H1 (cell line): ENCODE measurements at regions not wholly inside any gene's neighbourhood (a gene's known extent, or its start where the extent isn't known, plus 50 kb on each side); places are given as distances from the start of the nearest gene placed in this dataset.

Experiments used
- CTCF ChIA-PET: fragments of 300-600 bp; sonication (Branson Sonifier 250); formaldehyde crosslinking; loops from one replicate; lab custom pipeline; 2021; ENCODE audit not compliant: partially characterized antibody; lab: Charles Lee
- POLR2A ChIA-PET: fragments of 300-600 bp; sonication (Branson Sonifier 250); formaldehyde crosslinking; loops from one replicate; lab custom pipeline; 2021; ENCODE audit warnings: inconsistent platforms; ENCODE audit not compliant: partially characterized antibody; lab: Charles Lee
- DNase-seq, 2 experiments: peaks; one replicate each; pipeline versions ENCODE4 v3.0.0 to v3.0.0-alpha.2; 2010 to 2022; ENCODE audit warnings: low spot score in 2 of 2, low read depth in 1 of 2, mixed read lengths in 1 of 2
- FAIRE-seq: peaks from 2 replicates; lab custom pipeline; 2011; peaks lifted over from hg19 to GRCh38; lab: Jason Lieb, UNC
- H2AFZ ChIP-seq: 2 replicates; pipeline ENCODE4 v1.8.1; 2012; ENCODE audit warnings: low read length, inconsistent platforms
- H2AK5ac ChIP-seq: 2 replicates; pipeline ENCODE4 v1.6.1; 2013; ENCODE audit warnings: low read depth, low read length
- H2BK120ac ChIP-seq: replicated peaks from 2 replicates; pipeline ENCODE3; 2013; ENCODE audit warnings: low read depth, low read length, inconsistent platforms
- H2BK12ac ChIP-seq: 2 replicates; pipeline ENCODE4 v1.6.1; 2013; ENCODE audit warnings: low read depth, low read length
- H2BK15ac ChIP-seq: 2 replicates; pipeline ENCODE4 v1.6.1; 2013; ENCODE audit warnings: low read length
- H2BK20ac ChIP-seq: 2 replicates; pipeline ENCODE4 v1.6.1; 2013; ENCODE audit warnings: low read length
- H2BK5ac ChIP-seq: 2 replicates; pipeline ENCODE4 v1.6.1; 2013; ENCODE audit warnings: low read depth, low read length
- H3K14ac ChIP-seq: 2 replicates; pipeline ENCODE4 v1.6.1; 2013; ENCODE audit warnings: inconsistent platforms; ENCODE audit not compliant: insufficient read length
- H3K18ac ChIP-seq: 2 replicates; pipeline ENCODE4 v1.6.1; 2013; ENCODE audit warnings: low read length; ENCODE audit errors: extremely low read depth
- H3K23ac ChIP-seq: 2 replicates; pipeline ENCODE4 v1.6.1; 2013; ENCODE audit warnings: inconsistent platforms; ENCODE audit not compliant: insufficient read length
- H3K23me2 ChIP-seq: 2 replicates; pipeline ENCODE4 v1.6.1; 2013; ENCODE audit warnings: low read depth, low read length
- H3K27ac ChIP-seq: 2 replicates; pipeline ENCODE4 v1.6.1; 2011; ENCODE audit warnings: low read depth, low read length, inconsistent platforms
- H3K27me3 ChIP-seq, 4 experiments: replicated peaks in 1 of 4; 1 replicate in 1 of 4; 2 replicates in 3 of 4; pipeline versions ENCODE4 v1.6.1 to v1.8.1; 2011 to 2013; ENCODE audit warnings: low read length in 3 of 4, mild to moderate bottlenecking in 3 of 4, inconsistent platforms in 2 of 4, mixed read lengths in 2 of 4, moderate library complexity in 1 of 4; ENCODE audit not compliant: control insufficient read depth in 3 of 4, insufficient read depth in 3 of 4; ENCODE audit errors: extremely low read depth in 1 of 4
- H3K36me3 ChIP-seq, 4 experiments: 2 replicates each; pipeline versions ENCODE4 v1.6.1 to v1.8.1; 2011 to 2013; ENCODE audit warnings: mild to moderate bottlenecking in 4 of 4, low read length in 3 of 4, moderate library complexity in 2 of 4, control low read depth in 1 of 4, inconsistent platforms in 1 of 4; ENCODE audit not compliant: insufficient read depth in 4 of 4, control insufficient read depth in 2 of 4
- H3K4ac ChIP-seq: replicated peaks from 2 replicates; pipeline ENCODE3; 2013; ENCODE audit warnings: low read length, low read depth, mixed read lengths, inconsistent platforms; ENCODE audit not compliant: insufficient read length
- H3K4me1 ChIP-seq, 4 experiments: replicated peaks in 1 of 4; 1 replicate in 1 of 4; 2 replicates in 3 of 4; pipeline versions ENCODE4 v1.6.1 to v1.8.1; 2011 to 2013; ENCODE audit warnings: low read length in 3 of 4, inconsistent platforms in 2 of 4, mixed read lengths in 1 of 4; ENCODE audit not compliant: insufficient read depth in 4 of 4, control insufficient read depth in 3 of 4
- H3K4me2 ChIP-seq, 2 experiments: 2 replicates each; pipeline versions ENCODE4 v1.6.1 to v1.8.1; 2011 to 2013; ENCODE audit warnings: low read depth in 2 of 2, low read length in 2 of 2, control low read depth in 1 of 2, inconsistent platforms in 1 of 2, mild to moderate bottlenecking in 1 of 2; ENCODE audit not compliant: insufficient read depth in 1 of 2
- H3K4me3 ChIP-seq, 4 experiments: fragments of 200-600, 300-600 bp in 1 of 4; sonication (generic), shearing (Covaris generic), sonication (Bioruptor Twin) in 1 of 4; 2 replicates each; pipeline versions ENCODE4 v1.5.1 to v1.8.1; 2011 to 2016; ENCODE audit warnings: low read length in 4 of 4, low read depth in 3 of 4, control low read depth in 2 of 4, inconsistent platforms in 2 of 4, mild to moderate bottlenecking in 2 of 4, mixed read lengths in 1 of 4, moderate library complexity in 1 of 4; ENCODE audit not compliant: insufficient read depth in 2 of 4; ENCODE audit errors: extremely low read depth in 1 of 4
- H3K56ac ChIP-seq: replicated peaks from 2 replicates; pipeline ENCODE3; 2013; ENCODE audit warnings: low read depth, mild to moderate bottlenecking, mixed read lengths, low read length, inconsistent platforms; ENCODE audit not compliant: insufficient read length
- H3K79me1 ChIP-seq: 2 replicates; pipeline ENCODE4 v1.6.1; 2013; ENCODE audit warnings: low read depth, low read length, control low read depth
- H3K79me2 ChIP-seq, 2 experiments: 2 replicates each; pipeline versions ENCODE4 v1.6.1 to v1.8.1; 2012 to 2013; ENCODE audit warnings: low read length in 2 of 2, mild to moderate bottlenecking in 2 of 2, inconsistent platforms in 1 of 2; ENCODE audit not compliant: insufficient read depth in 2 of 2, control insufficient read depth in 1 of 2
- H3K9ac ChIP-seq, 4 experiments: replicated peaks in 1 of 4; 1 replicate in 1 of 4; 2 replicates in 3 of 4; pipeline versions ENCODE4 v1.6.1 to v1.8.1; 2011 to 2013; ENCODE audit warnings: low read depth in 3 of 4, low read length in 3 of 4, control low read depth in 2 of 4, mild to moderate bottlenecking in 2 of 4, moderate library complexity in 2 of 4, inconsistent platforms in 1 of 4; ENCODE audit errors: extremely low read depth in 1 of 4
- H3K9me3 ChIP-seq, 2 experiments: 2 replicates each; pipeline versions ENCODE4 v1.6.1 to v1.8.1; 2012 to 2013; ENCODE audit warnings: mild to moderate bottlenecking in 2 of 2, moderate library complexity in 2 of 2, control low read depth in 1 of 2, inconsistent platforms in 1 of 2, low read depth in 1 of 2, low read length in 1 of 2, mixed read lengths in 1 of 2; ENCODE audit not compliant: insufficient read depth in 2 of 2
- H4K20me1 ChIP-seq, 2 experiments: replicated peaks in 1 of 2; 2 replicates each; pipeline versions ENCODE3 to v1.8.1; 2011 to 2013; ENCODE audit warnings: inconsistent platforms in 2 of 2, low read length in 2 of 2, mild to moderate bottlenecking in 1 of 2; ENCODE audit not compliant: insufficient read depth in 2 of 2, control insufficient read depth in 1 of 2
- H4K5ac ChIP-seq: 2 replicates; pipeline ENCODE4 v1.6.1; 2013; ENCODE audit warnings: low read length, low read depth, mixed read lengths, inconsistent platforms; ENCODE audit not compliant: insufficient read length
- H4K8ac ChIP-seq: 2 replicates; pipeline ENCODE4 v1.8.0; 2013; ENCODE audit warnings: mild to moderate bottlenecking, moderate library complexity, low read length, inconsistent platforms; ENCODE audit not compliant: insufficient read depth; ENCODE audit errors: extremely low read depth
- H4K91ac ChIP-seq: replicated peaks from 2 replicates; pipeline ENCODE3; 2013; ENCODE audit warnings: low read length, mixed read lengths, inconsistent platforms; ENCODE audit not compliant: insufficient read length
- ATF3 ChIP-seq: IDR thresholded peaks from 2 replicates; pipeline ENCODE4 v1.6.1; 2011; ENCODE audit warnings: low read depth, mild to moderate bottlenecking, low read length; ENCODE audit not compliant: insufficient read depth
- CBX5 ChIP-seq: fragments of 300-800, 300-1000 bp; sonication (generic); IDR thresholded peaks from 2 replicates; pipeline ENCODE4 v1.7.1; 2016; ENCODE audit warnings: antibody characterized with exemption, low read length, low read depth
- CEBPB ChIP-seq: IDR thresholded peaks from 2 replicates; pipeline ENCODE4 v1.6.1; 2012; ENCODE audit warnings: low read depth, low read length
- EP300 ChIP-seq, 2 experiments: IDR thresholded peaks; 1 replicate in 1 of 2; 2 replicates in 1 of 2; pipeline ENCODE4 v1.6.1; 2011 to 2012; ENCODE audit warnings: low read depth in 2 of 2, low read length in 2 of 2, mild to moderate bottlenecking in 2 of 2, borderline replicate concordance in 1 of 2, inconsistent platforms in 1 of 2, moderate library complexity in 1 of 2
- JUND ChIP-seq: IDR thresholded peaks from 2 replicates; pipeline ENCODE4 v1.6.1; 2011; ENCODE audit warnings: mild to moderate bottlenecking, improper control_type of control experiment, low read length
- SIX5 ChIP-seq: IDR thresholded peaks from 2 replicates; pipeline ENCODE4 v1.6.1; 2011; ENCODE audit warnings: mild to moderate bottlenecking, low read depth, low read length
- SP2 ChIP-seq: IDR thresholded peaks from 2 replicates; pipeline ENCODE4 v1.6.1; 2012; ENCODE audit warnings: mild to moderate bottlenecking, low read length, inconsistent platforms
- SRF ChIP-seq: IDR thresholded peaks from 2 replicates; pipeline ENCODE4 v1.6.1; 2011; ENCODE audit warnings: mild to moderate bottlenecking, low read depth, low read length, moderate library complexity
- USF2 ChIP-seq: IDR thresholded peaks from 2 replicates; pipeline ENCODE4 v1.6.1; 2011; ENCODE audit warnings: low read length, improper control_type of control experiment
- ZNF274 ChIP-seq: IDR thresholded peaks from 2 replicates; pipeline ENCODE4 v1.7.0; 2012; ENCODE audit warnings: low read length, borderline replicate concordance; ENCODE audit errors: extremely low read depth
- WGBS, 2 experiments: shearing (Covaris generic) in 1 of 2; methylation state at CpG; one replicate each; pipeline versions ENCODE4 v1.1.6 to v1.1.7; 2013 to 2015; ENCODE audit warnings: low lambda C conversion rate in 2 of 2, mixed read lengths in 2 of 2, inconsistent platforms in 1 of 2, low coverage in 1 of 2, missing lambda C conversion rate in 1 of 2; ENCODE audit not compliant: insufficient replicate concordance in 2 of 2, insufficient coverage in 1 of 2, insufficient read length in 1 of 2; ENCODE audit errors: extremely low coverage in 1 of 2, missing lambda C conversion rate in 1 of 2; 5-methylcytosine and 5-hydroxymethylcytosine counted together

GRCh38 chr2:136049991-136050920 is 64.8 kb upstream of the DARS1 start:
- 86% methylated on average over 3 of the region's 3 CpGs; no CpG with 5 or more reads in 1 of the 2 experiments for WGBS, 2 experiments
- H4K20me1 ChIP-seq, result no peaks in the 10 kb centered on the region
- ChIA-PET POLR2A (interaction anchor here (1.5 kb wide), 1 partner anchor 25 kb away, joined by 3 read pairs; no protein-coding TSS in a partner anchor), CTCF (interaction anchor here (0.6 to 2.0 kb wide), 4 partner anchors 24 to 85 kb away, joined by 3 to 8 read pairs (median 4); no protein-coding TSS in a partner anchor)
- H2BK15ac ChIP-seq, result no peak overlapping the region
- no peaks in the 10 kb centered on the region for H3K27me3 ChIP-seq
- H3K56ac ChIP-seq, result no peak overlapping the region
- H3K4me1 ChIP-seq, result no peaks in the 10 kb centered on the region
- H2AK5ac ChIP-seq, result no peak overlapping the region
- no peak overlapping the region for H3K4me3 ChIP-seq
- H3K18ac ChIP-seq, result no peak overlapping the region
- H4K91ac ChIP-seq, result no peak overlapping the region
- H2BK120ac ChIP-seq, result no peak overlapping the region
- no peak overlapping the region for H4K8ac ChIP-seq
- H3K23me2 ChIP-seq, result no peaks in the 10 kb centered on the region
- H3K23ac ChIP-seq, result no peak overlapping the region
- no peak overlapping the region for H3K4ac ChIP-seq
- H3K9ac ChIP-seq, result no peak overlapping the region
- no peak overlapping the region for H3K4me2 ChIP-seq
- H3K79me1 ChIP-seq, result no peaks in the 10 kb centered on the region
- DNase-seq (no peak), FAIRE-seq (no peak)
- no peaks in the 10 kb centered on the region for H3K36me3 ChIP-seq
- no peak overlapping the region for H2BK20ac ChIP-seq
- no peak overlapping the region for H2BK12ac ChIP-seq
- no peak overlapping the region for H2AFZ ChIP-seq
- no peak overlapping the region for H4K5ac ChIP-seq
- no peaks in the 10 kb centered on the region for H3K9me3 ChIP-seq
- H3K14ac ChIP-seq, result no peak overlapping the region
- H3K27ac ChIP-seq, result no peak overlapping the region
- H3K79me2 ChIP-seq, result no peaks in the 10 kb centered on the region
- H2BK5ac ChIP-seq, result no peak overlapping the region
- no peak for TF ChIP-seq ATF3
- no peak for TF ChIP-seq USF2
- no peak for TF ChIP-seq CEBPB
- no peak for TF ChIP-seq JUND
- TF ChIP-seq EP300 (IDR thresholded peaks at IDR 0.05; ENCODE audit: borderline replicate concordance in 1 of 2, low read depth in 2 of 2, low read length in 2 of 2), result no peak
- TF ChIP-seq ZNF274, result no peak
- no peak for TF ChIP-seq CBX5
- TF ChIP-seq SRF, result no peak
- no peak for TF ChIP-seq SP2
- no peak for TF ChIP-seq SIX5
